Heart right ventricle (tissue), 16 donors: ENCODE measurements at regions not wholly inside any gene's neighbourhood (a gene's known extent, or its start where the extent isn't known, plus 50 kb on each side); places are given as distances from the start of the nearest gene placed in this dataset.
A peak's percentile ranks its signal among the peaks of the same experiment; 100 is the strongest.

Source experiments
- ATAC-seq, 8 donors: fragments of 200-7000 bp; cut with Tn5 transposase; one replicate each; pipeline ENCODE4 v1.9.1; 2020; ENCODE audit warnings: mild to moderate bottlenecking in 8 of 8, moderate library complexity in 8 of 8, moderate number of reproducible peaks in 1 of 8
- DNase-seq, 2 donors: peaks; one replicate each; pipeline ENCODE4 v3.0.0-alpha.2; 2020
- H3K27ac ChIP-seq, 10 donors: fragments of 200-600 bp; sonication (generic) in 2 of 10; one replicate each; pipeline versions ENCODE4 v1.5.0 to v1.8.0; 2020 to 2022; ENCODE audit warnings: mild to moderate bottlenecking in 3 of 10
- H3K27me3 ChIP-seq, 7 donors: fragments of 200-600 bp; one replicate each; pipeline ENCODE4 v1.8.0; 2021 to 2022; ENCODE audit warnings: mild to moderate bottlenecking in 2 of 7
- H3K36me3 ChIP-seq, 9 donors: fragments of 200-600 bp; sonication (generic) in 1 of 9; one replicate each; pipeline versions ENCODE4 v1.5.0 to v1.8.0; 2020 to 2022; ENCODE audit warnings: mild to moderate bottlenecking in 2 of 9
- H3K4me1 ChIP-seq, 9 donors: fragments of 200-600 bp; sonication (generic) in 1 of 9; one replicate each; pipeline versions ENCODE4 v1.5.0 to v1.8.0; 2020 to 2022; ENCODE audit warnings: mild to moderate bottlenecking in 4 of 9
- H3K4me3 ChIP-seq, 10 donors: fragments of 200-600 bp; sonication (generic) in 2 of 10; one replicate each; pipeline versions ENCODE4 v1.5.0 to v1.8.0; 2020 to 2022; ENCODE audit warnings: mild to moderate bottlenecking in 7 of 10, moderate library complexity in 2 of 10
- H3K9me3 ChIP-seq, 11 donors: fragments of 200-600 bp in 10 of 11; sonication (generic) in 2 of 11; one replicate each; pipeline versions ENCODE4 v1.5.0 to v1.8.0; 2013 to 2022; ENCODE audit warnings: mild to moderate bottlenecking in 2 of 11, control low read depth in 1 of 11, moderate library complexity in 1 of 11
- WGBS, 2 donors: extraction: QIAGEN DNeasy Blood & Tissue Kit; methylation state at CpG; one replicate each; pipeline ENCODE4 v1.1.7; 2013; ENCODE audit warnings: inconsistent platforms in 1 of 2; 5-methylcytosine and 5-hydroxymethylcytosine counted together
- intact Hi-C, 10 donors: fragments of 100-400 bp; cut with DNase I; formaldehyde crosslinking; loops; one replicate each; pipeline versions ENCODE4 v1.11.1 to v1.14.2; 2022
- TF ChIP-seq, protein P1 (sequence below), 9 donors: fragments of 200-600 bp; sonication (generic) in 2 of 9; IDR thresholded peaks; one replicate each; pipeline versions ENCODE4 v1.5.0 to v1.8.0; 2021 to 2022; ENCODE audit warnings: antibody characterized with exemption in 9 of 9, mild to moderate bottlenecking in 5 of 9, moderate library complexity in 1 of 9
- donor health status: Arrhythmogenic right ventricular cardiomyopathy.
- donor health status: ischemic (EF 13 %, LVEDD 7.1; RV severe dilation, severe dysfunction).
- donor health status: healthy with polysubstance abuse.
- donor health status: DM: no; HTN: yes; CAD: no.
- donor health status: DM: no; HTN: no; CAD: no.
- donor health status: ischemic (EF 25% LVEDD 6.9; RV normal size, moderate dysfunction).
- donor health status: ischemic (EF 25% LVEDD 5.7; RV mildly dilated, moderate dysfunction).
- donor health status: healthy.
- donor health status: DM: yes; HTN: yes; CAD: no.
- donor health status: Ischemic cardiomyopathy.
- donor health status: ischemic (EF 35%, LVEDD 5.7; RV mildly dilated, moderate dysfunction).
- donor health status: nonischemic (EF 11% LVEDD 7.7; RV severe dilation, severe dysfunction).
- donor health status: DM: yes; HTN: yes; CAD: no.
- donor health status: PGD.
- donor health status: ischemic (EF 29% LVEDD 5.4; RV normal size, mild dysfunction).
- donor health status: nonischemic (EF 23%, LVEDD 6.1; RV moderate dilation, normal function).

DNA sequence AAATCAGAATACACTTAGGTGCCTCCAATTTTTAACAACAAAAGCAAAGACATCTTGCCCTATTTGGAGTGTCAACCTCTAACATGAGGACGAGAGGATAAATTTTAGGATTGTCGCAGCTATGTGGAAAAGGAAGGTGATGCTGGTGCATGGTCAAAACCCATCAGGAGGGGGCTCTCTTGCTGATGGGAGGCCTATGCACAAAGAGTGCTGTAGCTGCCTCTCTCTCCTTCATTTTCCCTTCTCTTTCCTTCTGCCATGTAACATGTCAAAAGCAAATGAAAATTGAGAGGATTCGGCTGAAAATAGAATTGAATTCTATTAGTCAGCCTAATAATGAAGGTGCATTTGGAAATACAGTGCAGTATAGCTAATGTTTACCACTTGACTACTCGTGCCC lies 578.7 kb upstream of the ZNF462 start:
- Histone ChIP-seq H3K4me1 (peaks cover 0 to 16% (median 11%) of the 10 kb centered on the region in 9 donors), H3K27ac (no peak overlapping the region), H3K36me3 (no peaks in the 10 kb centered on the region), H3K4me3 (no peak overlapping the region), H3K9me3 (no peaks in the 10 kb centered on the region), H3K27me3 (no peaks in the 10 kb centered on the region)
- no peak for ATAC-seq
- no peak for DNase-seq
- TF ChIP-seq, protein P1, sequence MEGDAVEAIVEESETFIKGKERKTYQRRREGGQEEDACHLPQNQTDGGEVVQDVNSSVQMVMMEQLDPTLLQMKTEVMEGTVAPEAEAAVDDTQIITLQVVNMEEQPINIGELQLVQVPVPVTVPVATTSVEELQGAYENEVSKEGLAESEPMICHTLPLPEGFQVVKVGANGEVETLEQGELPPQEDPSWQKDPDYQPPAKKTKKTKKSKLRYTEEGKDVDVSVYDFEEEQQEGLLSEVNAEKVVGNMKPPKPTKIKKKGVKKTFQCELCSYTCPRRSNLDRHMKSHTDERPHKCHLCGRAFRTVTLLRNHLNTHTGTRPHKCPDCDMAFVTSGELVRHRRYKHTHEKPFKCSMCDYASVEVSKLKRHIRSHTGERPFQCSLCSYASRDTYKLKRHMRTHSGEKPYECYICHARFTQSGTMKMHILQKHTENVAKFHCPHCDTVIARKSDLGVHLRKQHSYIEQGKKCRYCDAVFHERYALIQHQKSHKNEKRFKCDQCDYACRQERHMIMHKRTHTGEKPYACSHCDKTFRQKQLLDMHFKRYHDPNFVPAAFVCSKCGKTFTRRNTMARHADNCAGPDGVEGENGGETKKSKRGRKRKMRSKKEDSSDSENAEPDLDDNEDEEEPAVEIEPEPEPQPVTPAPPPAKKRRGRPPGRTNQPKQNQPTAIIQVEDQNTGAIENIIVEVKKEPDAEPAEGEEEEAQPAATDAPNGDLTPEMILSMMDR (IDR thresholded peaks at IDR 0.05): peak in 5 of 9 donors; percentile 15 to 40 (median 26)
- intact Hi-C loops: no loop called here
- WGBS, 2 donors: 87 to 94% methylated on average over 4 of the region's 4 CpGs

DNA sequence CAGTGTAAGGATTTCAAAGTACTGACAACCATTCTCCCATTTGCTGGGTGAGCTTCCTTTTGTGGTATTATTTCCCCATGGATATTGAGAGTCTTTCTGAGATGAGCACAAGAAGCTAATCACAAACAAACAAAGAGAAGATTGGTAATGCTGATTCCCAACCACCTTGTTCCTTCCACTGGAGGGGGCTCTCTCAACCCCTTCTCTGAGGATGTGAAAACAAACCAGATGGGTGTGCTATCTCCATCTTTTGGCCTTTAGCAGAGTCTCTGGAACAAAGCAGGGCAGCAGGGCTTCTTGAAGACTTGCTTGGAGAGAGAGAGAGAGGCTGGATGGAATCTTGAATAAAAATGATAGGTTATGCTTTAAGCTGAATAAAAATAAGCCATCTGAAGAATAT lies 576.7 kb upstream of the ZNF462 start:
- ATAC-seq (peak in 1 of 8 donors; percentile 77), DNase-seq (no peak)
- Histone ChIP-seq H3K36me3 (no peaks in the 10 kb centered on the region), H3K4me1 (peaks cover 0 to 16% (median 11%) of the 10 kb centered on the region in 9 donors), H3K27ac (no peak overlapping the region), H3K27me3 (no peaks in the 10 kb centered on the region), H3K9me3 (no peaks in the 10 kb centered on the region), H3K4me3 (peak overlapping the region in 1 of 10 donors; percentile 37)
- intact Hi-C loops: no loop called here
- TF ChIP-seq, protein P1 (IDR thresholded peaks at IDR 0.05): peak in 5 of 9 donors; percentile 13 to 52 (median 29)

DNA sequence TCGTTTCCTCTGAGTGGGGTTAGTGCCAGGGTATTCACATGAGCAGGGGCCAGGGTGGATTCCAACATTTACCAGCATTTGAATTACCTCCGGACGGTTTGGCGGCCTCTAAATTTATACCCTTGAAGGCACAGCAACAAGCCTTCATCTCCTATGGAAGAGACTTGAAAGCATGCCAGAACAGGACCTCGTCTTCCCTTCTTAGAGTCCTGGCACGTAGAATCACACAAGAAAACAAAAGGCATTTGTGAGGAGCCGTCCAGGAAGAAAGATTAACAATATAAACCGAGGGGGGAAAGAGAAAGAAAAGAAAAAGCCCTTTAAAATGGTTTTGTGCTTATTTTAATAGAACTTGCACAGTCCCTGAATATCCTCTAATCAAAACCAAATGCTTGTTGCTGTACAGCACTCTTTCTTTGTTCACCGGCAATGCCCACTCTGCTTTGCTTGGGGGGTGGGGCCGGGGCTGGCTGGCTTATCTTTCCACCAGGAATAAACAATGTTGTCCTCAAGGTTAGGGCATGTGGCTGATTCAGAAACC lies 575.8 kb upstream of the ZNF462 start:
- Histone ChIP-seq H3K9me3 (no peaks in the 10 kb centered on the region), H3K27ac (peak overlapping the region in 2 of 10 donors; percentile 31 to 34), H3K4me1 (peaks cover 0 to 16% (median 11%) of the 10 kb centered on the region in 9 donors), H3K27me3 (no peaks in the 10 kb centered on the region), H3K4me3 (peak overlapping the region in 7 of 10 donors; percentile 13 to 41 (median 37)), H3K36me3 (no peaks in the 10 kb centered on the region)
- TF ChIP-seq, protein P1 (IDR thresholded peaks at IDR 0.05): no peak
- no peak for DNase-seq
- intact Hi-C loops: no loop called here
- ATAC-seq: peak in 1 of 8 donors; percentile 33
- 16 to 17% methylated on average over 10 of the region's 10 CpGs for WGBS, 2 donors

DNA sequence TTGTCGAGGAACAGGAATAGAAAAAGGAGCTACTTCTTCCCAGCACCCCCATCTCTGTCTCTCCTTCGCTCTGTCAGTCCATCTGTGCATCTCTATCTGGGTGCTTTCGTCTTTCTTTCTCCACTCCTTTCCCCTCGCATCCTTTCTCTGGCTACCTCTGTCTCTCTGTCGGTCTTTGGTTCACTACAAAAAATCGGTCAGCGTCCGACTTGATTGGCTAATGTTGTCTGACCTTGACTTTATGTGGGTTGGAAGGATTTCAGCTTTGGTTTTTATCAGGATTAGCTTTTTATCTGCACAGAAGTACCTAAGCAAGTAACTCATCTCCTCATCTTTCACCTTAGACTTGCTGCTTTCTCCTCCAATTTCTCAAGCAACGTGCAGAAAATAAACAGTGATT lies 575.2 kb upstream of the ZNF462 start:
- Histone ChIP-seq H3K27me3 (no peaks in the 10 kb centered on the region), H3K4me1 (peaks cover 0 to 16% (median 11%) of the 10 kb centered on the region in 9 donors), H3K9me3 (no peaks in the 10 kb centered on the region), H3K36me3 (no peaks in the 10 kb centered on the region), H3K4me3 (peak overlapping the region in 1 of 10 donors; percentile 37), H3K27ac (no peak overlapping the region)
- intact Hi-C loops: no loop called here
- 77 to 79% methylated on average over 9 of the region's 9 CpGs for WGBS, 2 donors
- ATAC-seq (no peak), DNase-seq (no peak)
- TF ChIP-seq, protein P1 (IDR thresholded peaks at IDR 0.05): no peak
